ENCODE measurements at regions not wholly inside any gene's neighbourhood (a gene's known extent, or its start where the extent isn't known, plus 50 kb on each side); places are given as distances from the start of the nearest gene placed in this dataset.

GRCh38 chr5:162456086-162456485 is 388.5 kb downstream of the GABRG2 start:
- H3K9ac ChIP-seq (ENCODE audit: low read length) = no peak overlapping the region
- H3K79me2 ChIP-seq (replicated peaks; ENCODE audit: insufficient read depth, low read length) = no peaks in the 10 kb centered on the region
- no peaks in the 10 kb centered on the region for H3K36me3 ChIP-seq (ENCODE audit: insufficient read depth, low read length)
- H3K9me2 ChIP-seq (ENCODE audit: insufficient read depth, low read length) = no peaks in the 10 kb centered on the region
- no peak for TF ChIP-seq SMC3 (conservative IDR thresholded peaks at IDR 0.05; ENCODE audit: poor library complexity)
- no peak for TF ChIP-seq TAF1 (IDR thresholded peaks at IDR 0.05; ENCODE audit: low read depth)
- no peak for TF ChIP-seq CTCF (IDR thresholded peaks at IDR 0.05; ENCODE audit: poor library complexity, severe bottlenecking)
- TF ChIP-seq REST (IDR thresholded peaks at IDR 0.05; ENCODE audit: borderline replicate concordance) = no peak
- no peak for TF ChIP-seq EZH2 (IDR thresholded peaks at IDR 0.05; ENCODE audit: borderline replicate concordance, insufficient read depth, low read length, poor library complexity, severe bottlenecking)
- no peak for TF ChIP-seq EP300 (conservative IDR thresholded peaks at IDR 0.05; ENCODE audit: poor library complexity, severe bottlenecking)
- TF ChIP-seq RAD21 (conservative IDR thresholded peaks at IDR 0.05) = no peak
- no peak for TF ChIP-seq MXI1 (conservative IDR thresholded peaks at IDR 0.05; ENCODE audit: poor library complexity, severe bottlenecking)
- TF ChIP-seq POLR2AphosphoS5 (IDR thresholded peaks at IDR 0.05) = no peak
- H2AFZ ChIP-seq (ENCODE audit: low read depth, low read length) = no peak overlapping the region
- no peaks in the 10 kb centered on the region for H3K27me3 ChIP-seq (ENCODE audit: insufficient read depth, low read depth, low read length)
- no peak overlapping the region for H3K4me2 ChIP-seq (ENCODE audit: low read length)
- no peaks in the 10 kb centered on the region for H3K9me3 ChIP-seq (ENCODE audit: low read length)
- H3K27ac ChIP-seq (ENCODE audit: low read length) = no peak overlapping the region
- no peaks in the 10 kb centered on the region for H3F3A ChIP-seq (ENCODE audit: insufficient read depth, low read length, poor library complexity, severe bottlenecking)
- H3K4me3 ChIP-seq (ENCODE audit: low read length) = no peak overlapping the region
- no peaks in the 10 kb centered on the region for H4K20me1 ChIP-seq (ENCODE audit: insufficient read depth)

- TF ChIP-seq SMC3 (conservative IDR thresholded peaks at IDR 0.05; ENCODE audit: poor library complexity) = no peak
- no peak for TF ChIP-seq EP300 (conservative IDR thresholded peaks at IDR 0.05; ENCODE audit: poor library complexity, severe bottlenecking)
- no peak for TF ChIP-seq TAF1 (IDR thresholded peaks at IDR 0.05; ENCODE audit: low read depth)
- TF ChIP-seq EZH2 (IDR thresholded peaks at IDR 0.05; ENCODE audit: borderline replicate concordance, insufficient read depth, low read length, poor library complexity, severe bottlenecking) = no peak
- no peak for TF ChIP-seq REST (IDR thresholded peaks at IDR 0.05; ENCODE audit: borderline replicate concordance)
- no peak for TF ChIP-seq MXI1 (conservative IDR thresholded peaks at IDR 0.05; ENCODE audit: poor library complexity, severe bottlenecking)
- TF ChIP-seq POLR2AphosphoS5 (IDR thresholded peaks at IDR 0.05) = no peak
- no peak for TF ChIP-seq CTCF (IDR thresholded peaks at IDR 0.05; ENCODE audit: poor library complexity, severe bottlenecking)
- no peak for TF ChIP-seq RAD21 (conservative IDR thresholded peaks at IDR 0.05)
- Histone ChIP-seq H3K9ac (ENCODE audit: low read length) (no peak overlapping the region), H3K9me3 (ENCODE audit: low read length) (no peaks in the 10 kb centered on the region), H3K36me3 (ENCODE audit: insufficient read depth, low read length) (no peaks in the 10 kb centered on the region), H3K27ac (ENCODE audit: low read length) (no peak overlapping the region), H3K27me3 (ENCODE audit: insufficient read depth, low read depth, low read length) (no peaks in the 10 kb centered on the region), H3F3A (ENCODE audit: insufficient read depth, low read length, poor library complexity, severe bottlenecking) (no peaks in the 10 kb centered on the region), H3K4me3 (ENCODE audit: low read length) (no peak overlapping the region), H4K20me1 (ENCODE audit: insufficient read depth) (no peaks in the 10 kb centered on the region), H3K9me2 (ENCODE audit: insufficient read depth, low read length) (no peaks in the 10 kb centered on the region), H3K79me2 (replicated peaks; ENCODE audit: insufficient read depth, low read length) (no peaks in the 10 kb centered on the region), H2AFZ (ENCODE audit: low read depth, low read length) (no peak overlapping the region), H3K4me2 (ENCODE audit: low read length) (no peak overlapping the region)
These were observed 398.4 kb downstream of the GABRG2 start for GRCh38 chr5:162466011-162466410.

Data from neural cell (in vitro differentiated cells).